Osteocyte (in vitro differentiated cells): ENCODE measurements at regions not wholly inside any gene's neighbourhood (a gene's known extent, or its start where the extent isn't known, plus 50 kb on each side); places are given as distances from the start of the nearest gene placed in this dataset.

ENCODE experiments used
- DNase-seq: peaks from one replicate; pipeline ENCODE4 v3.0.0; 2021; ENCODE audit warnings: mixed read lengths; ENCODE audit not compliant: unreplicated experiment; ENCODE audit errors: extremely low spot score
- H3K27ac Mint-ChIP-seq: one replicate; pipeline ENCODE4 v1.8.0; 2021; ENCODE audit warnings: mild to moderate bottlenecking, mixed read lengths; ENCODE audit not compliant: unreplicated experiment
- H3K27me3 Mint-ChIP-seq: one replicate; pipeline ENCODE4 v1.8.0; 2021; ENCODE audit warnings: mixed read lengths; ENCODE audit not compliant: unreplicated experiment
- H3K36me3 Mint-ChIP-seq: one replicate; pipeline ENCODE4 v1.8.0; 2021; ENCODE audit warnings: mixed read lengths; ENCODE audit not compliant: unreplicated experiment
- H3K4me1 Mint-ChIP-seq: one replicate; pipeline ENCODE4 v1.8.0; 2021; ENCODE audit warnings: mixed read lengths; ENCODE audit not compliant: unreplicated experiment
- H3K4me3 Mint-ChIP-seq: one replicate; pipeline ENCODE4 v1.8.0; 2021; ENCODE audit warnings: mild to moderate bottlenecking, moderate library complexity, mixed read lengths; ENCODE audit not compliant: unreplicated experiment
- H3K9me3 Mint-ChIP-seq: one replicate; pipeline ENCODE4 v1.8.0; 2021; ENCODE audit warnings: mixed read lengths; ENCODE audit not compliant: unreplicated experiment
- TF ChIP-seq, protein P1 (sequence below): fragments of 200-600 bp; sonication (generic); IDR thresholded peaks from 2 replicates; pipeline ENCODE4 v1.5.0; 2021; ENCODE audit warnings: antibody characterized with exemption, mild to moderate bottlenecking, moderate library complexity

DNA sequence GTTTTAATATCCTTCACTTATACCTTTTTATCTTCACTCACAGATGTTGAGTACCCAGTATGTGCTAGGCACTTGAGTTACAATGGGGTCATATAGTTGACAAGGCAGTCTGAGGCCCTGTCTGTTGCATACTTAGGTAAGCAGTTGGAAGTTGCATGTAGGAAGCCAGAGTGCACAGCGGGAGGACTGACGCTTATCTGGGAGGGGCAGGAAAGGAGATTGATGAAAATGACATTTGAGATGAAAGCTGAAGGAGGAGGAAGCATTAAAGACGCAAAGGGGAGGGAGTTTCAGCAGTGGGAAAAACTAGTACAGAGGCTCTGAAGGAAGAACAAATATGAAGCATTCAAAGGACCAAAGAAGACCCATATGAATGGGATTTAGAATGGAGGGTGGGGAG, 266.2 kb downstream of the HTR7 start:
- peaks cover 44% of the 10 kb centered on the region for H3K27me3 Mint-ChIP-seq
- TF ChIP-seq, protein P1, sequence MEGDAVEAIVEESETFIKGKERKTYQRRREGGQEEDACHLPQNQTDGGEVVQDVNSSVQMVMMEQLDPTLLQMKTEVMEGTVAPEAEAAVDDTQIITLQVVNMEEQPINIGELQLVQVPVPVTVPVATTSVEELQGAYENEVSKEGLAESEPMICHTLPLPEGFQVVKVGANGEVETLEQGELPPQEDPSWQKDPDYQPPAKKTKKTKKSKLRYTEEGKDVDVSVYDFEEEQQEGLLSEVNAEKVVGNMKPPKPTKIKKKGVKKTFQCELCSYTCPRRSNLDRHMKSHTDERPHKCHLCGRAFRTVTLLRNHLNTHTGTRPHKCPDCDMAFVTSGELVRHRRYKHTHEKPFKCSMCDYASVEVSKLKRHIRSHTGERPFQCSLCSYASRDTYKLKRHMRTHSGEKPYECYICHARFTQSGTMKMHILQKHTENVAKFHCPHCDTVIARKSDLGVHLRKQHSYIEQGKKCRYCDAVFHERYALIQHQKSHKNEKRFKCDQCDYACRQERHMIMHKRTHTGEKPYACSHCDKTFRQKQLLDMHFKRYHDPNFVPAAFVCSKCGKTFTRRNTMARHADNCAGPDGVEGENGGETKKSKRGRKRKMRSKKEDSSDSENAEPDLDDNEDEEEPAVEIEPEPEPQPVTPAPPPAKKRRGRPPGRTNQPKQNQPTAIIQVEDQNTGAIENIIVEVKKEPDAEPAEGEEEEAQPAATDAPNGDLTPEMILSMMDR = no peak
- H3K4me1 Mint-ChIP-seq = no peaks in the 10 kb centered on the region
- no peak overlapping the region for H3K27ac Mint-ChIP-seq
- H3K9me3 Mint-ChIP-seq = no peaks in the 10 kb centered on the region
- DNase-seq = no peak
- H3K4me3 Mint-ChIP-seq = no peak overlapping the region
- H3K36me3 Mint-ChIP-seq = no peaks in the 10 kb centered on the region

DNA sequence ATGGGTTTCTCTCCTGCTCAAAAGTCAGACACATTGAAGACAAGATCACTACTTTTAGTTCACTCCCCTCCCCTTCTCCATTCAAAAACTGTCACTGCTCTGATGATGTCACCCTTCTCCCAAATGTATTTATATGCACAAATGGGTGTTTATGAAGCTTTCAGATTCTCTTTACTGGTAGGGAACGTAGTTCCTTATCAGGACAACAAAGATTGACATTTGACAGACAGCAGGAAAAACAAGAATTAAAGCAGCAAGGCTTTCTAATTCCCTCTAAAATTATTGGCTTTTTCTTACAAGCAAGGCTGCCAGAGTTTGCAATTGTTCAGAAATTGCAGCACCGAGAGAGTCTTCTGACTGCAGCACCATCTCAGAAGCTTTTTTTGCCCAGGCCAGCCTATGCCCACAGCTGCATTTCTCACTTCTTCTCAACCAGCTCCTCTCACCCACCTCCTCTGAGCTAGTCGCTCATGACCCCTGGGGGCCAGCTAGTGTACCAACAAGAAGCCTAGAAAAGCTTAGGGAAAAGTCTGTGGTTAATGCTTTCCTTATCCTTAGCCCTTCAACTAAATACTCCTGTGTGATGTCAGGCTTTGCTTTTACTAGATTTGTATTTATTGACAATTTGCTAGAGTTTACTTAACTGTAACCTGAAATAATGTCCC, 265.1 kb downstream of the HTR7 start:
- peaks cover 54% of the 10 kb centered on the region for H3K27me3 Mint-ChIP-seq
- no peak overlapping the region for H3K27ac Mint-ChIP-seq
- TF ChIP-seq, protein P1 = peak; percentile 68
- no peak for DNase-seq
- no peaks in the 10 kb centered on the region for H3K9me3 Mint-ChIP-seq
- H3K4me3 Mint-ChIP-seq = no peak overlapping the region
- no peaks in the 10 kb centered on the region for H3K4me1 Mint-ChIP-seq
- H3K36me3 Mint-ChIP-seq = no peaks in the 10 kb centered on the region

DNA sequence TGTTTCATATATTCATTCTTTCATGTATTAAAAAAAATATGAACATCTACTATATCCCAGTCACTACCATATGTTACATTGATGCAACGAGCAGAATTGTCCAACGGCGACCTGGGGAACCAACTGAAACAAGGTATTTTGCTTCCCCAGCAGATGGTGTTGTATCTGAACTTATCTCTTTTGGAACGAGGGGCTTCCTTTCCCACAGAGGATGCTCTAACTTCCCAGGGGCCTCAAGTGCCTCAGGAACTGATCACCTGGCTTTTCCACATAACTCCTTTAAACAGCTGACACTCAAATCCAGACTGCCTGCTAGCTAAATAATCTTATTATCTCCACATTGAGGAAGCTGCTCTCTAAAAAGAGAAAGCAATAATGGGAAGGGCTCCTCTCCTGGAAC, 259.3 kb downstream of the HTR7 start:
- Mint-ChIP-seq H3K36me3 (no peaks in the 10 kb centered on the region), H3K27me3 (peaks cover 35% of the 10 kb centered on the region), H3K9me3 (no peaks in the 10 kb centered on the region), H3K4me1 (no peaks in the 10 kb centered on the region), H3K27ac (no peak overlapping the region), H3K4me3 (no peak overlapping the region)
- TF ChIP-seq, protein P1 = no peak
- DNase-seq = no peak

DNA sequence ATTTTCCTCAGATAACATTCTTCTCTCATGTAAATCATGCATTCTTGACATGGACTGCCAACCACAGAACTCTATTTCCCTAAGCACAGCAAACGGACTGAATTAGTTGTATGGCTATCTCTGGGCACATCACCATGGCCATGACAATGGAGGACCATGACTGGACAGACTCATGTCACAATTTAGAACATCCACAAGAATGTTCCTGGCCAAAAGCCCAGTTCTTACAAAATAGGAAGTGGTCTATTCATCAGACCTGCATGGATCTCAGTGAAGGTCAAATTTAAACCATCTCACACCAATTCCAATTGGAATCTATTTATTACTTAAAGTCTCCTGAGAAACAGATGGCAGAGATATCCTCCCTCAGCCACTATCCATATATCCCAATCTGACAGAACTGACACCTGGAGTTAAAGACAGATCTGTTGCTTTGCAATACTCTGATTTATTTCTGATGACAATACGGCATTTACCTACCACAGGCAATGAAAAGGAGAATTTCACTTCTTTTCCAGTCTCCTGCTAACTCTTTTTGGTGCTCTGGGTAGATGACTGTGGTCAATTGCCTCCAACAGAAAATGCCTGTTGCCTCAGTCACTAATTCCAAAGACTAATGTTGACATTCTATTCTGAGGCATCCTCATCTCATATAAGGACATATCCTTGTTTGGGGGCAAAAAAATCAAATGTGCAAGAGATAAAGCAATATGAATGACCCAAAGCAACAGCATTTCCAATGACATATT, 254.8 kb downstream of the HTR7 start:
- no peak for DNase-seq
- H3K27ac Mint-ChIP-seq = no peak overlapping the region
- TF ChIP-seq, protein P1 = no peak
- H3K27me3 Mint-ChIP-seq = peaks cover 2% of the 10 kb centered on the region
- H3K9me3 Mint-ChIP-seq = no peaks in the 10 kb centered on the region
- H3K4me3 Mint-ChIP-seq = no peak overlapping the region
- H3K36me3 Mint-ChIP-seq = no peaks in the 10 kb centered on the region
- H3K4me1 Mint-ChIP-seq = no peaks in the 10 kb centered on the region

DNA sequence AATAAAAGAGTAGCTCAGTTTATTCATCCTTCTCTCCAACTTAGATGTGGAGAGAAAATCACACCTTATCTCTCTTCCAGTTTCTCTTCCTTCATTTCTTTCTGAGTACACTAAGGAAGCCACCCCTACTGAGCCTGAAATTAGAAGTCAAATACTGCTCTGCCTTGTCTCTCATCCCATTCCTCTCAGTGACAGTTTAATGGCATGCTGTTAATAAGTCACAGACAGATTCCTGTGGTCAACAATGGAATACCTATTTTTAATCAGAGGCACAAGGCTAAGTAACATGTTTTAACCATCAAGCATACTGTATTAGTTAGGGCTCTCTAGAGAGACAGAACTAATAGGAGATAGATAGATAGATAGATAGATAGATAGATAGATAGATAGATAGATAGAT, 253.2 kb downstream of the HTR7 start:
- H3K9me3 Mint-ChIP-seq = no peaks in the 10 kb centered on the region
- no peak overlapping the region for H3K4me3 Mint-ChIP-seq
- no peaks in the 10 kb centered on the region for H3K36me3 Mint-ChIP-seq
- no peak overlapping the region for H3K27ac Mint-ChIP-seq
- DNase-seq = no peak
- H3K27me3 Mint-ChIP-seq = peaks cover 2% of the 10 kb centered on the region
- no peaks in the 10 kb centered on the region for H3K4me1 Mint-ChIP-seq
- TF ChIP-seq, protein P1 = no peak
